CD4-positive, alpha-beta T cell (primary cell): ENCODE measurements at regions not wholly inside any gene's neighbourhood (a gene's known extent, or its start where the extent isn't known, plus 50 kb on each side); places are given as distances from the start of the nearest gene placed in this dataset.

Experiments used
- ATAC-seq: fragments of 200-7000 bp; cut with Tn5 transposase; one replicate; pipeline ENCODE4 v1.10.0; 2022; ENCODE audit warnings: mild to moderate bottlenecking; ENCODE audit not compliant: poor library complexity
- CTCF ChIA-PET: fragments of 350-600 bp; sonication (Branson Sonifier 250); formaldehyde crosslinking; loops from one replicate; lab custom pipeline; 2021; ENCODE audit warnings: antibody characterized with exemption, inconsistent platforms; lab: Charles Lee
- POLR2A ChIA-PET: fragments of 350-600 bp; sonication (Branson Sonifier 250); formaldehyde crosslinking; loops from one replicate; lab custom pipeline; 2021; ENCODE audit warnings: antibody characterized with exemption, inconsistent platforms; lab: Charles Lee
- DNase-seq, 14 experiments: peaks; one replicate each; pipeline ENCODE4 v3.0.0-alpha.2; 2013 to 2020; ENCODE audit warnings: mixed read lengths in 2 of 14
- H3K27ac ChIP-seq, 2 donors: one replicate each; pipeline versions ENCODE4 v1.5.1 to v1.7.0; 2013; ENCODE audit warnings: low read length in 2 of 2, low read depth in 1 of 2, mild to moderate bottlenecking in 1 of 2
- H3K27me3 ChIP-seq, 2 experiments: 1 replicate in 1 of 2; 2 replicates in 1 of 2; pipeline versions ENCODE4 v1.6.1 to v1.7.0; 2013; ENCODE audit warnings: low read length in 2 of 2, control low read depth in 1 of 2, mild to moderate bottlenecking in 1 of 2, moderate library complexity in 1 of 2; ENCODE audit not compliant: insufficient read depth in 2 of 2, control insufficient read depth in 1 of 2
- H3K36me3 ChIP-seq: one replicate; pipeline ENCODE4 v1.6.1; 2013; ENCODE audit warnings: low read length, control low read depth; ENCODE audit not compliant: insufficient read depth
- H3K4me1 ChIP-seq: one replicate; pipeline ENCODE4 v1.6.1; 2013; ENCODE audit warnings: low read length, control low read depth; ENCODE audit not compliant: insufficient read depth
- H3K4me3 ChIP-seq: one replicate; pipeline ENCODE4 v1.5.1; 2013; ENCODE audit warnings: mild to moderate bottlenecking, low read length, moderate library complexity
- H3K9me3 ChIP-seq, 2 experiments: 1 replicate in 1 of 2; 2 replicates in 1 of 2; pipeline versions ENCODE4 v1.6.1 to v1.7.0; 2013; ENCODE audit warnings: low read length in 2 of 2, mild to moderate bottlenecking in 2 of 2, control low read depth in 1 of 2, moderate library complexity in 1 of 2; ENCODE audit not compliant: control insufficient read depth in 1 of 2, insufficient read depth in 1 of 2
- H3K27ac Mint-ChIP-seq: one replicate; pipeline ENCODE4 v1.8.0; 2020; ENCODE audit warnings: mixed read lengths
- H3K27me3 Mint-ChIP-seq: one replicate; pipeline ENCODE4 v1.8.0; 2021; ENCODE audit warnings: mixed read lengths
- H3K36me3 Mint-ChIP-seq: one replicate; pipeline ENCODE4 v1.8.0; 2021; ENCODE audit warnings: low read depth, mixed read lengths
- H3K4me1 Mint-ChIP-seq: one replicate; pipeline ENCODE4 v1.8.0; 2021; ENCODE audit warnings: low read depth, mixed read lengths
- H3K4me3 Mint-ChIP-seq: one replicate; pipeline ENCODE4 v1.8.0; 2020; ENCODE audit warnings: mild to moderate bottlenecking, mixed read lengths
- H3K9me3 Mint-ChIP-seq: one replicate; pipeline ENCODE4 v1.8.0; 2020; ENCODE audit warnings: mixed read lengths
- CTCF ChIP-seq: fragments of 200-600 bp; IDR thresholded peaks from one replicate; pipeline ENCODE4 v1.8.0; 2022; ENCODE audit warnings: antibody characterized with exemption, mild to moderate bottlenecking
- intact Hi-C, 2 experiments: fragments of 100-400 bp; cut with DNase I in 1 of 2; cut with micrococcal nuclease in 1 of 2; formaldehyde crosslinking; loops; one replicate each; pipeline versions ENCODE4 v1.15.1 to v1.9.0; 2023 to 2025; cut with DNase I, micrococcal nuclease

- Histone ChIP-seq H3K27me3 (peaks cover 9 to 23% of the 10 kb centered on the region in 2 experiments), H3K4me1 (peaks cover 5% of the 10 kb centered on the region), H3K36me3 (no peaks in the 10 kb centered on the region), H3K27ac (no peak overlapping the region), H3K9me3 (no peaks in the 10 kb centered on the region), H3K4me3 (no peak overlapping the region)
- Mint-ChIP-seq H3K27ac (no peak overlapping the region), H3K36me3 (no peaks in the 10 kb centered on the region), H3K4me3 (no peak overlapping the region), H3K27me3 (peaks cover 55% of the 10 kb centered on the region), H3K4me1 (no peaks in the 10 kb centered on the region), H3K9me3 (no peaks in the 10 kb centered on the region)
- CTCF ChIA-PET, result no interaction called here
- no peak for TF ChIP-seq CTCF
- ATAC-seq (no peak), DNase-seq (no peak)
- POLR2A ChIA-PET, result no interaction called here
- intact Hi-C loops, result no loop called here
These were observed 272.2 kb upstream of the NEBL start for GRCh38 chr10:21169271-21169670.

- CTCF ChIA-PET, result no interaction called here
- no peak overlapping the region for H3K27ac ChIP-seq
- H3K4me3 ChIP-seq, result no peak overlapping the region
- ATAC-seq (no peak), DNase-seq (no peak)
- no peak for TF ChIP-seq CTCF
- no peaks in the 10 kb centered on the region for H3K36me3 Mint-ChIP-seq
- H3K27ac Mint-ChIP-seq, result no peak overlapping the region
- peaks cover 51% of the 10 kb centered on the region for H3K27me3 Mint-ChIP-seq
- no peak overlapping the region for H3K4me3 Mint-ChIP-seq
- H3K9me3 ChIP-seq, result no peaks in the 10 kb centered on the region
- POLR2A ChIA-PET, result no interaction called here
- no peaks in the 10 kb centered on the region for H3K36me3 ChIP-seq
- peaks cover 3 to 12% of the 10 kb centered on the region in 2 experiments for H3K27me3 ChIP-seq
- H3K9me3 Mint-ChIP-seq, result no peaks in the 10 kb centered on the region
- intact Hi-C loops, result no loop called here
- H3K4me1 Mint-ChIP-seq, result no peaks in the 10 kb centered on the region
- H3K4me1 ChIP-seq, result no peaks in the 10 kb centered on the region
These were observed 270.3 kb upstream of the NEBL start for GRCh38 chr10:21167288-21168010.

- ChIA-PET POLR2A (no interaction called here), CTCF (no interaction called here)
- Mint-ChIP-seq H3K4me1 (no peaks in the 10 kb centered on the region), H3K27me3 (peaks cover 43% of the 10 kb centered on the region), H3K36me3 (no peaks in the 10 kb centered on the region), H3K27ac (no peak overlapping the region), H3K4me3 (no peak overlapping the region), H3K9me3 (no peaks in the 10 kb centered on the region)
- H3K27me3 ChIP-seq, result peaks cover 0 to 4% of the 10 kb centered on the region in 2 experiments
- no peak overlapping the region for H3K27ac ChIP-seq
- H3K9me3 ChIP-seq, result no peaks in the 10 kb centered on the region
- H3K36me3 ChIP-seq, result no peaks in the 10 kb centered on the region
- TF ChIP-seq CTCF, result no peak
- DNase-seq (no peak), ATAC-seq (no peak)
- no peak overlapping the region for H3K4me3 ChIP-seq
- intact Hi-C loops, result no loop called here
- no peaks in the 10 kb centered on the region for H3K4me1 ChIP-seq
These were observed 269.6 kb upstream of the NEBL start for GRCh38 chr10:21166557-21167287.
